HG03060 (cell line): ENCODE measurements at regions not wholly inside any gene's neighbourhood (a gene's known extent, or its start where the extent isn't known, plus 50 kb on each side); places are given as distances from the start of the nearest gene placed in this dataset.
A peak's percentile ranks its signal among the peaks of the same experiment; 100 is the strongest.
"Not testable (repeated sequence)": the region's sequence is repeated elsewhere in the genome, so short reads cannot be mapped to it uniquely, and the experiment has no call there.

Source experiments
- ATAC-seq: cut with Tn5 transposase; IDR thresholded peaks from one replicate; pipeline ENCODE4 v1.9.1; 2021; ENCODE audit warnings: low read depth, moderate number of reproducible peaks; ENCODE audit not compliant: unreplicated experiment

- no peak for ATAC-seq
Observed at GRCh38 chr2:175304541-175304940, 123.0 kb upstream of the ATP5MC3 start.

- ATAC-seq, result no peak
Observed at GRCh38 chr2:175293776-175294175, 112.3 kb upstream of the ATP5MC3 start.

GRCh38 chr2:175293195-175293594 lies 111.7 kb upstream of the ATP5MC3 start:
- no peak for ATAC-seq

GRCh38 chr2:175282886-175283285 lies 101.4 kb upstream of the ATP5MC3 start:
- no peak for ATAC-seq

- peak; percentile 48 for ATAC-seq
Observed at GRCh38 chr2:175282300-175282699, 100.8 kb upstream of the ATP5MC3 start.

GRCh38 chr2:175277772-175278171 lies 96.3 kb upstream of the ATP5MC3 start:
- no peak for ATAC-seq

GRCh38 chr2:175275539-175275938 lies 94.0 kb upstream of the ATP5MC3 start:
- ATAC-seq, result no peak

- ATAC-seq, result no peak
Observed at GRCh38 chr2:175259164-175259563, 77.7 kb upstream of the ATP5MC3 start.

- ATAC-seq, result no peak
Observed at GRCh38 chr2:175256806-175257585, 75.5 kb upstream of the ATP5MC3 start.

- not testable (repeated sequence) for ATAC-seq
Observed at GRCh38 chr2:175256391-175256790, 74.9 kb upstream of the ATP5MC3 start.

GRCh38 chr2:175253871-175254270 lies 72.4 kb upstream of the ATP5MC3 start:
- ATAC-seq, result no peak

- no peak for ATAC-seq
Observed at GRCh38 chr2:175251425-175252041, 70.0 kb upstream of the ATP5MC3 start.

GRCh38 chr2:175247159-175247558 lies 65.6 kb upstream of the ATP5MC3 start:
- no peak for ATAC-seq

- ATAC-seq, result no peak
Observed at GRCh38 chr2:175244697-175245096, 63.2 kb upstream of the ATP5MC3 start.

- ATAC-seq, result no peak
Observed at GRCh38 chr2:175241691-175242090, 60.2 kb upstream of the ATP5MC3 start.

GRCh38 chr2:175240033-175240432 lies 58.5 kb upstream of the ATP5MC3 start:
- ATAC-seq, result not testable (repeated sequence)

- ATAC-seq, result no peak
Observed at GRCh38 chr2:175236930-175237329, 55.4 kb upstream of the ATP5MC3 start.

GRCh38 chr2:175234650-175235049 lies 53.1 kb upstream of the ATP5MC3 start:
- ATAC-seq, result no peak

- ATAC-seq, result no peak
Observed at GRCh38 chr2:175234153-175234552, 52.6 kb upstream of the ATP5MC3 start.

- ATAC-seq, result no peak
Observed at GRCh38 chr2:175233135-175233719, 51.7 kb upstream of the ATP5MC3 start.
